CD8-positive, alpha-beta memory T cell (primary cell): ENCODE measurements at regions not wholly inside any gene's neighbourhood (a gene's known extent, or its start where the extent isn't known, plus 50 kb on each side); places are given as distances from the start of the nearest gene placed in this dataset.
"Not testable (repeated sequence)": the region's sequence is repeated elsewhere in the genome, so short reads cannot be mapped to it uniquely, and the experiment has no call there.

ENCODE experiments used
- CTCF ChIA-PET: fragments of 350-600 bp; sonication (Branson Sonifier 250); formaldehyde crosslinking; loops from one replicate; lab custom pipeline; 2021; ENCODE audit warnings: antibody characterized with exemption; lab: Charles Lee
- POLR2A ChIA-PET: fragments of 350-600 bp; sonication (Branson Sonifier 250); formaldehyde crosslinking; loops from one replicate; lab custom pipeline; 2021; ENCODE audit warnings: antibody characterized with exemption; lab: Charles Lee
- DNase-seq, 5 donors: peaks; one replicate each; pipeline versions ENCODE4 v3.0.0 to v3.0.0-alpha.2; 2020 to 2022; ENCODE audit warnings: mixed read lengths in 1 of 5
- H3K27ac ChIP-seq: one replicate; pipeline ENCODE4 v1.7.0; 2013; ENCODE audit warnings: low read depth, mild to moderate bottlenecking, low read length, moderate library complexity
- H3K27me3 ChIP-seq: 2 replicates; pipeline ENCODE4 v1.7.0; 2013; ENCODE audit warnings: low read length, mild to moderate bottlenecking; ENCODE audit not compliant: insufficient read depth, poor library complexity, severe bottlenecking
- H3K36me3 ChIP-seq: 2 replicates; pipeline ENCODE4 v1.7.0; 2013; ENCODE audit warnings: mild to moderate bottlenecking, low read length, moderate library complexity; ENCODE audit not compliant: insufficient read depth
- H3K4me1 ChIP-seq: 2 replicates; pipeline ENCODE4 v1.7.0; 2013; ENCODE audit warnings: mild to moderate bottlenecking, low read length, moderate library complexity; ENCODE audit not compliant: insufficient read depth
- H3K4me3 ChIP-seq: 2 replicates; pipeline ENCODE4 v1.7.0; 2013; ENCODE audit warnings: mild to moderate bottlenecking, low read length
- H3K9me3 ChIP-seq: 2 replicates; pipeline ENCODE4 v1.7.0; 2013; ENCODE audit warnings: mild to moderate bottlenecking, low read length
- H3K27ac Mint-ChIP-seq, 8 donors: one replicate each; pipeline ENCODE4 v1.8.0; 2020 to 2021; ENCODE audit warnings: mixed read lengths in 8 of 8, mild to moderate bottlenecking in 6 of 8, inconsistent platforms in 3 of 8, moderate library complexity in 3 of 8
- H3K27me3 Mint-ChIP-seq, 2 donors: one replicate each; pipeline ENCODE4 v1.8.0; 2020 to 2021; ENCODE audit warnings: mixed read lengths in 2 of 2, mild to moderate bottlenecking in 1 of 2, moderate library complexity in 1 of 2
- H3K36me3 Mint-ChIP-seq, 3 donors: one replicate each; pipeline ENCODE4 v1.8.0; 2020 to 2021; ENCODE audit warnings: mixed read lengths in 3 of 3, inconsistent platforms in 1 of 3, mild to moderate bottlenecking in 1 of 3
- H3K4me1 Mint-ChIP-seq, 3 donors: one replicate each; pipeline ENCODE4 v1.8.0; 2020 to 2021; ENCODE audit warnings: mixed read lengths in 3 of 3, inconsistent platforms in 1 of 3, mild to moderate bottlenecking in 1 of 3
- H3K4me3 Mint-ChIP-seq, 7 donors: one replicate each; pipeline ENCODE4 v1.8.0; 2020 to 2021; ENCODE audit warnings: mixed read lengths in 7 of 7, mild to moderate bottlenecking in 6 of 7, moderate library complexity in 4 of 7, inconsistent platforms in 2 of 7
- H3K9me3 Mint-ChIP-seq, 5 donors: one replicate each; pipeline ENCODE4 v1.8.0; 2020 to 2022; ENCODE audit warnings: mixed read lengths in 5 of 5, mild to moderate bottlenecking in 3 of 5, moderate library complexity in 2 of 5, inconsistent platforms in 1 of 5

- H3K27me3 ChIP-seq, H3K27me3 Mint-ChIP-seq, H3K9me3 Mint-ChIP-seq, H3K4me1 ChIP-seq, CTCF ChIA-PET, DNase-seq, H3K4me3 Mint-ChIP-seq, H3K9me3 ChIP-seq, H3K27ac ChIP-seq, H3K36me3 ChIP-seq, H3K4me3 ChIP-seq, H3K27ac Mint-ChIP-seq, POLR2A ChIA-PET, H3K4me1 Mint-ChIP-seq, H3K36me3 Mint-ChIP-seq: not testable (repeated sequence)
Observed at GRCh38 chr7:65814556-65815167, 58.2 kb upstream of the VKORC1L1 start.

- Mint-ChIP-seq H3K27ac (no peak overlapping the region), H3K27me3 (no peaks in the 10 kb centered on the region), H3K4me3 (no peak overlapping the region), H3K36me3 (peaks cover 0 to 2% (median 0%) of the 10 kb centered on the region in 3 donors), H3K4me1 (no peaks in the 10 kb centered on the region), H3K9me3 (no peaks in the 10 kb centered on the region)
- Histone ChIP-seq H3K36me3 (no peaks in the 10 kb centered on the region), H3K9me3 (no peaks in the 10 kb centered on the region), H3K4me1 (no peaks in the 10 kb centered on the region), H3K27me3 (no peaks in the 10 kb centered on the region), H3K27ac (no peak overlapping the region), H3K4me3 (no peak overlapping the region)
- ChIA-PET POLR2A (no interaction called here), CTCF (no interaction called here)
- no peak for DNase-seq
Observed at GRCh38 chr7:65820287-65820950, 52.5 kb upstream of the VKORC1L1 start.
